Hematopoietic multipotent progenitor cell treated with erythropoietin and hydrocortisone succinate and interleukin-3 and kit ligand, for 4 days (in vitro differentiated cells): ENCODE measurements at regions not wholly inside any gene's neighbourhood (a gene's known extent, or its start where the extent isn't known, plus 50 kb on each side); places are given as distances from the start of the nearest gene placed in this dataset.
"Not testable (repeated sequence)": the region's sequence is repeated elsewhere in the genome, so short reads cannot be mapped to it uniquely, and the experiment has no call there.

Experiments used
- DNase-seq: peaks from one replicate; pipeline ENCODE4 v3.0.0-alpha.2; 2015

GRCh38 chr15:53116169-53116568 is 326.0 kb upstream of the ONECUT1 start:
- DNase-seq: no peak

GRCh38 chr15:53115563-53115962 is 325.4 kb upstream of the ONECUT1 start:
- no peak for DNase-seq

GRCh38 chr15:53114960-53115359 is 324.8 kb upstream of the ONECUT1 start:
- no peak for DNase-seq

GRCh38 chr15:53110999-53111398 is 320.9 kb upstream of the ONECUT1 start:
- no peak for DNase-seq

- no peak for DNase-seq
Observed at GRCh38 chr15:53108319-53108718, 318.2 kb upstream of the ONECUT1 start.

GRCh38 chr15:53107855-53108254 is 317.7 kb upstream of the ONECUT1 start:
- no peak for DNase-seq

- no peak for DNase-seq
Observed at GRCh38 chr15:53106505-53107286, 316.6 kb upstream of the ONECUT1 start.

GRCh38 chr15:53102483-53102882 is 312.3 kb upstream of the ONECUT1 start:
- DNase-seq: no peak

- DNase-seq: no peak
Observed at GRCh38 chr15:53080484-53080883, 290.3 kb upstream of the ONECUT1 start.

GRCh38 chr15:53074221-53074620 is 284.1 kb upstream of the ONECUT1 start:
- DNase-seq: no peak

GRCh38 chr15:53072077-53072476 is 281.9 kb upstream of the ONECUT1 start:
- DNase-seq: peak; percentile 84

- no peak for DNase-seq
Observed at GRCh38 chr15:53068636-53069035, 278.5 kb upstream of the ONECUT1 start.

- DNase-seq: no peak
Observed at GRCh38 chr15:53059273-53060043, 269.3 kb upstream of the ONECUT1 start.

GRCh38 chr15:53046153-53046790 is 256.1 kb upstream of the ONECUT1 start:
- no peak for DNase-seq

- no peak for DNase-seq
Observed at GRCh38 chr15:53038655-53038941, 248.5 kb upstream of the ONECUT1 start.

GRCh38 chr15:53037904-53038654 is 247.9 kb upstream of the ONECUT1 start:
- DNase-seq: no peak

- DNase-seq: no peak
Observed at GRCh38 chr15:53036641-53037040, 246.5 kb upstream of the ONECUT1 start.

- no peak for DNase-seq
Observed at GRCh38 chr15:53034767-53035245, 244.7 kb upstream of the ONECUT1 start.

- DNase-seq: no peak
Observed at GRCh38 chr15:53033709-53034108, 243.6 kb upstream of the ONECUT1 start.

GRCh38 chr15:53031469-53031868 is 241.3 kb upstream of the ONECUT1 start:
- DNase-seq: no peak

GRCh38 chr15:53022788-53023187 is 232.7 kb upstream of the ONECUT1 start:
- no peak for DNase-seq

GRCh38 chr15:53013329-53013728 is 223.2 kb upstream of the ONECUT1 start:
- no peak for DNase-seq

GRCh38 chr15:53011779-53012178 is 221.6 kb upstream of the ONECUT1 start:
- not testable (repeated sequence) for DNase-seq
